ENCODE measurements at regions not wholly inside any gene's neighbourhood (a gene's known extent, or its start where the extent isn't known, plus 50 kb on each side); places are given as distances from the start of the nearest gene placed in this dataset.

DNA sequence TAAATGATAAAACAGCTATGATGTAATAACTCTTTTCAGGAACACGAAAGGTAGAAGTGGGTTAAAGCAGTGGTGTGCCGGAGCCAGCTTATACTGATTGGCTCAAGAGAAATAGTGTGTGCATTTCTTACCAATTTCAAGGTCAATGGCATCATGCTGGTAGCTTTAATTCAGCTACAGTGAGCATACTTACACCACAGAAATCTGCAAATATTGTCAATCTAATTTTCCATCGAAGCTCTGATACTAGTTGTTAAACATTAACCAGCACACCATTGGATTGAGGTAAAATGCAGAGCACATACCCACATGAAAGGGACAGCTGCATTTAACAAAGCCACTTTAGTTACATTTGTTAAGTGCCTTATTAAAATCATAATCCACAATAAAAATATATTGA, 225.7 kb downstream of the KCNC2 start:
- ATAC-seq, result no peak
- TF ChIP-seq POU6F1 (CRISPR knock-in tag; IDR thresholded peaks at IDR 0.05; ENCODE audit: borderline replicate concordance, low read depth) (no peak), ZNF8 (CRISPR knock-in tag; IDR thresholded peaks at IDR 0.05) (no peak), GLIS3 (CRISPR knock-in tag; IDR thresholded peaks at IDR 0.05) (no peak), ARNTL (CRISPR knock-in tag; IDR thresholded peaks at IDR 0.05; ENCODE audit: borderline replicate concordance, low read depth) (no peak), TCF4 (CRISPR knock-in tag; IDR thresholded peaks at IDR 0.05; ENCODE audit: borderline replicate concordance) (no peak), OSR1 (CRISPR knock-in tag; IDR thresholded peaks at IDR 0.05) (no peak), CREB5 (CRISPR knock-in tag; IDR thresholded peaks at IDR 0.05; ENCODE audit: low read depth) (no peak), ZNF70 (CRISPR knock-in tag; IDR thresholded peaks at IDR 0.05) (no peak), RARB (CRISPR knock-in tag; IDR thresholded peaks at IDR 0.05) (no peak), TOX (CRISPR knock-in tag; IDR thresholded peaks at IDR 0.05; ENCODE audit: borderline replicate concordance) (no peak), SNAI2 (CRISPR knock-in tag; IDR thresholded peaks at IDR 0.05) (no peak), CSDC2 (CRISPR knock-in tag; IDR thresholded peaks at IDR 0.05) (no peak), ZFP30 (CRISPR knock-in tag; IDR thresholded peaks at IDR 0.05) (no peak), ZFP3 (CRISPR knock-in tag; IDR thresholded peaks at IDR 0.05) (no peak), PPARA (CRISPR knock-in tag; IDR thresholded peaks at IDR 0.05; ENCODE audit: borderline replicate concordance) (no peak)

GRCh38 chr12:74984631-74985030, 225.0 kb downstream of the KCNC2 start:
- no peak for ATAC-seq
- TF ChIP-seq, protein P1, sequence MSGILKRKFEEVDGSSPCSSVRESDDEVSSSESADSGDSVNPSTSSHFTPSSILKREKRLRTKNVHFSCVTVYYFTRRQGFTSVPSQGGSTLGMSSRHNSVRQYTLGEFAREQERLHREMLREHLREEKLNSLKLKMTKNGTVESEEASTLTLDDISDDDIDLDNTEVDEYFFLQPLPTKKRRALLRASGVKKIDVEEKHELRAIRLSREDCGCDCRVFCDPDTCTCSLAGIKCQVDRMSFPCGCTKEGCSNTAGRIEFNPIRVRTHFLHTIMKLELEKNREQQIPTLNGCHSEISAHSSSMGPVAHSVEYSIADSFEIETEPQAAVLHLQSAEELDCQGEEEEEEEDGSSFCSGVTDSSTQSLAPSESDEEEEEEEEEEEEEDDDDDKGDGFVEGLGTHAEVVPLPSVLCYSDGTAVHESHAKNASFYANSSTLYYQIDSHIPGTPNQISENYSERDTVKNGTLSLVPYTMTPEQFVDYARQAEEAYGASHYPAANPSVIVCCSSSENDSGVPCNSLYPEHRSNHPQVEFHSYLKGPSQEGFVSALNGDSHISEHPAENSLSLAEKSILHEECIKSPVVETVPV (CRISPR knock-in tag; IDR thresholded peaks at IDR 0.05), result no peak
- TF ChIP-seq ISL1 (CRISPR knock-in tag; IDR thresholded peaks at IDR 0.05), result no peak

GRCh38 chr12:74985293-74985985, 224.2 kb downstream of the KCNC2 start:
- TF ChIP-seq ARNTL (CRISPR knock-in tag; IDR thresholded peaks at IDR 0.05; ENCODE audit: borderline replicate concordance, low read depth) (no peak), ZNF70 (CRISPR knock-in tag; IDR thresholded peaks at IDR 0.05) (no peak), BACH2 (CRISPR knock-in tag; IDR thresholded peaks at IDR 0.05; ENCODE audit: borderline replicate concordance) (no peak), ZNF8 (CRISPR knock-in tag; IDR thresholded peaks at IDR 0.05) (no peak), ISL1 (CRISPR knock-in tag; IDR thresholded peaks at IDR 0.05) (no peak), ZC3H10 (CRISPR knock-in tag; IDR thresholded peaks at IDR 0.05) (no peak), TOX (CRISPR knock-in tag; IDR thresholded peaks at IDR 0.05; ENCODE audit: borderline replicate concordance) (no peak), ZNF565 (CRISPR knock-in tag; conservative IDR thresholded peaks at IDR 0.05; ENCODE audit: low read depth) (no peak), GLIS3 (CRISPR knock-in tag; IDR thresholded peaks at IDR 0.05) (no peak), ESRRG (CRISPR knock-in tag; IDR thresholded peaks at IDR 0.05) (no peak)
- TF ChIP-seq, protein P2, sequence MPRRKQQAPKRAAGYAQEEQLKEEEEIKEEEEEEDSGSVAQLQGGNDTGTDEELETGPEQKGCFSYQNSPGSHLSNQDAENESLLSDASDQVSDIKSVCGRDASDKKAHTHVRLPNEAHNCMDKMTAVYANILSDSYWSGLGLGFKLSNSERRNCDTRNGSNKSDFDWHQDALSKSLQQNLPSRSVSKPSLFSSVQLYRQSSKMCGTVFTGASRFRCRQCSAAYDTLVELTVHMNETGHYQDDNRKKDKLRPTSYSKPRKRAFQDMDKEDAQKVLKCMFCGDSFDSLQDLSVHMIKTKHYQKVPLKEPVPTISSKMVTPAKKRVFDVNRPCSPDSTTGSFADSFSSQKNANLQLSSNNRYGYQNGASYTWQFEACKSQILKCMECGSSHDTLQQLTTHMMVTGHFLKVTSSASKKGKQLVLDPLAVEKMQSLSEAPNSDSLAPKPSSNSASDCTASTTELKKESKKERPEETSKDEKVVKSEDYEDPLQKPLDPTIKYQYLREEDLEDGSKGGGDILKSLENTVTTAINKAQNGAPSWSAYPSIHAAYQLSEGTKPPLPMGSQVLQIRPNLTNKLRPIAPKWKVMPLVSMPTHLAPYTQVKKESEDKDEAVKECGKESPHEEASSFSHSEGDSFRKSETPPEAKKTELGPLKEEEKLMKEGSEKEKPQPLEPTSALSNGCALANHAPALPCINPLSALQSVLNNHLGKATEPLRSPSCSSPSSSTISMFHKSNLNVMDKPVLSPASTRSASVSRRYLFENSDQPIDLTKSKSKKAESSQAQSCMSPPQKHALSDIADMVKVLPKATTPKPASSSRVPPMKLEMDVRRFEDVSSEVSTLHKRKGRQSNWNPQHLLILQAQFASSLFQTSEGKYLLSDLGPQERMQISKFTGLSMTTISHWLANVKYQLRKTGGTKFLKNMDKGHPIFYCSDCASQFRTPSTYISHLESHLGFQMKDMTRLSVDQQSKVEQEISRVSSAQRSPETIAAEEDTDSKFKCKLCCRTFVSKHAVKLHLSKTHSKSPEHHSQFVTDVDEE (CRISPR knock-in tag; IDR thresholded peaks at IDR 0.05), result no peak
- TF ChIP-seq, protein P1 (CRISPR knock-in tag; IDR thresholded peaks at IDR 0.05), result no peak
- no peak for ATAC-seq
